ENCODE measurements at regions not wholly inside any gene's neighbourhood (a gene's known extent, or its start where the extent isn't known, plus 50 kb on each side); places are given as distances from the start of the nearest gene placed in this dataset.
"Not testable (repeated sequence)": the region's sequence is repeated elsewhere in the genome, so short reads cannot be mapped to it uniquely, and the experiment has no call there.

GRCh38 chr10:47622719-47623118 is 99.3 kb upstream of the AGAP9 start:
- not testable (repeated sequence) for TF ChIP-seq POLR2A, CTCF, POLR2AphosphoS5 (IDR thresholded peaks at IDR 0.05)

Data from breast epithelium (tissue), 3 donors.